ENCODE measurements at regions not wholly inside any gene's neighbourhood (a gene's known extent, or its start where the extent isn't known, plus 50 kb on each side); places are given as distances from the start of the nearest gene placed in this dataset.

GRCh38 chr11:34825670-34826383, 90.4 kb downstream of the APIP start:
- TF ChIP-seq POLR2AphosphoS5 (IDR thresholded peaks at IDR 0.05; ENCODE audit: low read depth, low read length) = no peak
- TF ChIP-seq CTCF (IDR thresholded peaks at IDR 0.05) = no peak
- TF ChIP-seq SIN3A (IDR thresholded peaks at IDR 0.05; ENCODE audit: borderline replicate concordance, insufficient read depth, low read depth, low read length) = no peak
- TF ChIP-seq REST (IDR thresholded peaks at IDR 0.05; ENCODE audit: insufficient read depth in 1 of 2, low read depth in 2 of 2, low read length in 1 of 2) = no peak
- no peak for TF ChIP-seq TCF7L2 (IDR thresholded peaks at IDR 0.05; ENCODE audit: low read depth, low read length)

Measured in Panc1 (cell line).